ENCODE measurements at regions not wholly inside any gene's neighbourhood (a gene's known extent, or its start where the extent isn't known, plus 50 kb on each side); places are given as distances from the start of the nearest gene placed in this dataset.
"Not testable (repeated sequence)": the region's sequence is repeated elsewhere in the genome, so short reads cannot be mapped to it uniquely, and the experiment has no call there.

DNA sequence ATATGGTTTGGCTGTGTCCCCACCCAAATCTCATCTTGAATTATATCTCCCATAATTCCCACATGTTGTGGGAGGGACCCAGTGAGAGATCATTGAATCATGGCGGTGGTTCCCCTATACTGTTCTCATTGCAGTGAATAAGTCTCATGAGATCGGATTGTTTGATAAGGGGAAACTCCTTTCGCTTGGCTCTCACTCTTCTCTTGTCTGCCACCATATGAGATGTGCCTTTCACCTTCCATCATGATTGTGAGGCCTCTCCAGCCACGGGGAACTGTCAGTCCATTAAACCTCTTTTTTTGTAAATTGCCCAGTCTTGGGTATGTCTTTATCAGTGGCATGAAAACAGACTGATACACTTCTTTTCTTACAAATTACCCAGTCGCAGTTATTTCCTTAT lies 417.6 kb upstream of the RUNX1 start:
- not testable (repeated sequence) for DNase-seq (ENCODE audit: low spot score)

DNA sequence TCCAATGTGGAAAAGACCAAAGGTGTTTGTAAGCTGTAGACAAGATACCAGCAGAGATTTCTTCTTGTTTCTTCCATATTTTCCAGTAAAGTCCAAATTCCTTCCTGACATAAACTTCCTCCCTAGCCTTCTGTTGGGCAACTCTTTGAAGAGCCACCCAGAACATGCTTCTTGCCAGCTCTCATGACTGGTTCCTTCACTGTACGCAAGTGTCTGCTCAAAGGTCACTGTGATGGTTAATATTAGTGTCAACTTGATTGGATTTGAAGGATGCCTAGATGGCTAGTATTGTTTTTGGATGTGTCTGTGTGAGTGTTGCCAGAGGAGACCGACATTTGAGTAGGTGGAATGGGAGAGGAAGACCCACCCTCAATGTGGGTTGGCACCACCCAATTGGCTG lies 416.6 kb upstream of the RUNX1 start:
- DNase-seq (ENCODE audit: low spot score) = no peak

DNA sequence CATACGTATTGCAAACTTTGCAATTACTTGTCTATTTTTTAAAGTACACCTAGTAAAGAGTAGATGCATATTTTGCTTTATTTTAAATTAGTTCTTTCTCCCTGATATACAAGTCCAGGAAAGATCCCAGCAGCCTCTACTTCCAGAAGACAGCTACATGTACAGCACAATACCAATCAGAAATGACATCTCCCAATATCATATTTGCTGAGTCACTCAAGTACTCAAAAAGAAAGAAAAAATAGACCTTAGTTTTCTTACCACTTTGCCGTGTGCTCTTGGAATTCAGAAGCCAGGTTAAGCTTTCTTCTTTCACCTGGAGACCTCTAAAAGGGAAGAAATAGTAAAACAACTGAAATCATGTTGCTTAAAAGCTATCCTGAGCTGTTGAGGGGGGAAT lies 412.6 kb upstream of the RUNX1 start:
- DNase-seq (ENCODE audit: low spot score) = no peak

DNA sequence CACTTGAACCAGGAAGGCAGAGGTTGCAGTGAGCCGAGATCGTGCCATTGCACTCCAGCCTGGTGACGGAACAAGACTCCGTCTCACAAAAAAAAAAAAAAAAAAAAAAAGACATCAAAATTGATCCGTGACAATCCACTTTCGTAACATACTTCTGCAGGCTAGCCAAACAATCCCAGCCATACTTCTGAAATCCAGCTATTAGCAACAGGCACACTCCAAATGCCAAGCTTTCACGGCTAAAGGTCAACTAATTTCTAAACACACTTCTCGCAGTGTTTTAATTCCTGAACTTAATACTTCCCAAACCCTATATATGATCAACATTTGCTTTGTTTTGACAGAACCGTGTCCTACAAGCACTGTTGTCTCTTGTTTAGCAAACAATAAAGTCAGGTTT lies 411.3 kb upstream of the RUNX1 start:
- no peak for DNase-seq (ENCODE audit: low spot score)

DNA sequence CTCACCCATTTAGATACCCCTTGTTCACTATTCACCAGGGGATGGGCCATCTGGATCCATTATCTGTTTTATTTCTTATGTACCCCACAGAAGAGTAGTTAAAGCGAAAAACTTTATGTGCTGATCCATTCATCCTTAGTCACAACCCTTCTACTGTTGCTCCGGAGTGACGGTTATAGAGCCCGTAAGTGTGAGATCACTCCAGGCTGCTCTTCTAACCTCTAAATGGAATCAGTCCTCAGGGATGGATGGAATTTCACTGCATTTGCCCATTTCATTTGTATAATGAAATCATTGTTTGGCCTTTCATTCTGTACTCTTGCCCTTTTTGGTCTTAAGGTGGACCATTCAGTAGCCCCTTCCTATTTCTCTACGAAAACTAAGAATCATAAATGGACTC lies 409.3 kb upstream of the RUNX1 start:
- DNase-seq (ENCODE audit: low spot score) = no peak

DNA sequence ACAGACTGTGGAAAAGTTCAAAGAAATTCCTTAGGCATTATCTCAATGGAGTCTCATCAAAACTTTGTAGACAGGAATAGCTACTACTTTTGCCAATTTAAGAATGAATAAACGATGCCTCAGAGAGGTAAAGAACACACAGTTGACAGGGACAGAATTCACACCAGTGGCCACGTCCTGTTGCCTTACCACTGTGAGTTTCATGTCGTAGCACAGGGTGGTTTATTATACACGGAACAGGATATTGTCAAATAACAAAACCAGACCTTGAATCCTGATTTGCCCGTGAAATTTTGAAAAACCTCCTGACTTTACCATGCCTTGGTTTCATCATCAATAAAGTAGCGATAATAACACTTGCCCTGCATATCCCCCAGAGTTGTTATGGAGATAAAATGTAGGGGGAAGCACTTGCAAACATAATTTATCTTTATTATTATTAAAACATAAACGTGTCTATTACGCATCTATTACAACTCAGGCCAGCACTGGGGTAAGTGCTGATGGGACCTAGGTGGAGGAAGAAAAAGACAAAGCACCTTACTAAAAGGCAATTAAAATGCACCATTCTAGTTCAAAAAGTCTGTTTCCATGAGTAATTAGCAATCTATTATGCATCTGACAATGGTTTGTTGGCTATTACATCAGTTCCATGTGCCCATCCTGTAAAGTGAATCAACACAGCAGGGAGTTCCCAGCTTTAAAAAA lies 408.1 kb upstream of the RUNX1 start:
- DNase-seq (ENCODE audit: low spot score) = no peak

DNA sequence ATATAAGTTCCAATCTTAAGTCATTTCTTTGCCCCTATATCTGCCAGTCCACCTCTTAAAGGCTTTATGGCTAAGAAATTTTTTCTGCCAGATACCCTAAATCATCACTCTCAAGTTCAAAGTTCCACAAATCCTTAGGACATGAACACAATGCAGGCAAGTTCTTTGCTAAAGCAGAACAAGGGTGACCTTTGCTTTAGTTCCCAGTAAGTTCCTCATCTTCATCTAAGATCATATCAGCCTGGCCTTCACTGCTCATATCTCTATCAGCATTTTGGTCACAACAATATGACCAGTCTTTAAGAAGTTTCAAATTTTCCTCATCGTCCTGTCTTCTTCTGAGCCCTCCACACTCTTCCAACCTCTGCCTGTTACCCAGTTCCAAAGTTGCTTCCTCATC lies 402.2 kb upstream of the RUNX1 start:
- no peak for DNase-seq (ENCODE audit: low spot score)

DNA sequence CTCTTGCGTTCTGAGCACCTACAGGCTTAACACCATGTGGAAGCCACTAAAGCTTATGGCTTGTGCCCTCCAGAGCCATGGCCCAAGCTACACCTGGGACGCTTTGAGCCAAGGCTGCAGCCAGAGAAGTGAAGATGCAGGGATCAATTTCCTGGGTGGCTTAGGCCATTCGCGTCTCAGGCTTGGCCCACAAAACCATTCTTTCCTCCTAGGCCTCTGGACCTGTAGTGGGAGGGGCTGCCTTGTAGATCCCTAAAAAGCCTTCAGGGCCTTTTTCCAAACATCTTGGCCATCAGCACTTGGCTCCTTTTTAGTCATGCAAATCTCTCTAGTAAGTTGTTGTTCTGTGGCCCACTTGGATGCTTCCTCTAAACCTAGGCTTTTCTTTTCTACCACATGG lies 401.7 kb upstream of the RUNX1 start:
- no peak for DNase-seq (ENCODE audit: low spot score)

DNA sequence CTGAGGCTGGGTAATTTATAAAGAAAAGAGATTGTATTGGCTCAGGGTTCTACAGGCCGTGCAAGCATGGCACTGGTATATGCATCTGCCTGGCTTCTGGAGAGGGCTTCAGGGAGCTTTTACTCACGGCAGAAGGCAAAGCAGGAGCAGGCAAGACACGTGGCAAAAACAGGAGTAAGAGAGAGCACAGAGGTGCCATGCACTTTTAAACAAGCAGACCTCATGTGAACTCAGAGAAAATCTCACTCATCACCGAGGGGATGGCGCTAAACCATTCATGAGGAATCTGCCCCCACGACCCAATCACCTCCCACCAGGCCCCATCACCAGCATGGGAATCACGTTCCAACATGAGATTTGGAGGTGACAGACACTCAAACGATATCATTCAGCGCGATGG lies 400.7 kb upstream of the RUNX1 start:
- DNase-seq (ENCODE audit: low spot score) = no peak

DNA sequence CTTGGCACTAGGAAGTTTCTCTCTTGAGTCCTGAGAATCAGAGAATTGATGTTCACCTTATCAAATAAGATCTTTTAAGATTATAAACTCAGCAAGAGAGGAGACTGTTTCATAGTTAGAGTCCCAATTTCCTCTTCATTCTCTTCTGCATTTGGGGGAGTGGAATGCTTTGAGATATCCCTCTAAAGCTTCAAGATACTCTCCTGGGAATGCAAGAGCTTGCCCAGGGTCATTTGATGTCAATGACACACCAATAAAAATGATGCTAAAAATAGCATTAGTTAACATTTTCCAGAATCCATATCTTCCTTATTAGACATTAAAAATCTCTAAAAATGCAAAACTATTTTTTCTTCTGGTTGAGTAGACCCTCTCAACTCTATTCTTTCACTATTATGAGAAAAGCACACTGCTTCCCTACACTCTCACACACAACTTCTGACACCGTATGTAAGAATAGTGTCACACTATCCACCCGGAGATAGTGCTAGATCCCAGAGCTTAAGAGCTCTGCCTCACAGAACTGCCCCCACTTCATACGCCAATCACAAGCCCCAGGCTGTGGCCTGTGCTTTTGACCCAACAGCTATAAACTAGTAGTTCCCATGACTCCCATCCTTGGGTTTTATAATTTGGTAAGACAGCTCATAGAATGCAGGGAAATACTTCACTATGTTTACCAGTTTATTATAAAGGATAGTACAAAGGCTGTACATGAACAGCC lies 399.9 kb upstream of the RUNX1 start:
- DNase-seq (ENCODE audit: low spot score) = no peak

DNA sequence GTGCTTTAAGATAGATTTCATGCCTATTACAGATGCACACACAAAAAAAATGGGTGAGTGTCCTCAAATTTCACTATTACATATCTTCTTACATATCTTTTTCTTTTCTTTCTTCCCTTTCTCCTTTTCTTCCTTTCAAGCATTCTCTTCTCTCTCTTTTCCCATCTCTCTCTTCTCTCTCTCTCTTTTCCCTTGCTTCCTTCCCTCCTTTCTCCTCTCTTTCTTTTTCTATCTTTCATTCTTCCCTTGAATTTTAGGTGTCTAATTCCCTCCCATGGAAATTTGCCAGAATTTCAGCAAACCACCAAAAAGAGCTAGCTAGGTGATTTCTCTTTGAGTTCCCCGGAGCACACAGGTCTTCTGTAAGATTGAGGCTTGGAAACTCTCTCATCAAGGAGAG lies 395.3 kb upstream of the RUNX1 start:
- DNase-seq (ENCODE audit: low spot score) = no peak

DNA sequence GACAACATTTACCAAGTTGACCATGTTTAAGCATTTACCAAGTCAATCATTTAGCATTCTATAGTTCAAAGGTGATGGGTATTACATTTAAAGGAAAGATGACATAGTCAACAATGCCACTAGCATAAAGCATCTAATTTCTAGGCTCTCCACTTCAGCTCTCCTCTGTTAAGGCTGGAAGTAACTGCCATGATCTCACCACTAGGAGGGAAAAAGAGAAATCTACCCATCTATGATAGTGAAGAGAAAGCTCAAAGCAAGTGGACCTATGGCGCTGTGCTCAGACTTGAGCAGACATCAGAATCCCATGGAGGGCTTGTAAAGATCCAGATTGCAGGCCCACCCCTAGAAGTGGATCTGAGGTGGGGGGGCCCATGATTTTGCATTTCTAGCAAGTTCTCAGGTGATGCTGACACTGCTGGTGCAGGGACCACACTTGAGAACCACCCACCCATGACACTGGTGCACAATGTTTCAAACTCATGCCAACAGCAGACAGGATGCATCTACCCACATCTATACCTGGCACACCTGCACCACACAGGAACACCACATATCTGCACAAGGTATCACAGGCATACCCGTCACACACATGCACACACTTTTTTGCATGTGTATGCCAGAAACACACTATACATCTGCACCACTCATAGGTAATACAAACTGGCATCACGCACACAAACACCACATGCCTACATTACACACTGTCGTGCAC lies 392.9 kb upstream of the RUNX1 start:
- DNase-seq (ENCODE audit: low spot score) = no peak

DNA sequence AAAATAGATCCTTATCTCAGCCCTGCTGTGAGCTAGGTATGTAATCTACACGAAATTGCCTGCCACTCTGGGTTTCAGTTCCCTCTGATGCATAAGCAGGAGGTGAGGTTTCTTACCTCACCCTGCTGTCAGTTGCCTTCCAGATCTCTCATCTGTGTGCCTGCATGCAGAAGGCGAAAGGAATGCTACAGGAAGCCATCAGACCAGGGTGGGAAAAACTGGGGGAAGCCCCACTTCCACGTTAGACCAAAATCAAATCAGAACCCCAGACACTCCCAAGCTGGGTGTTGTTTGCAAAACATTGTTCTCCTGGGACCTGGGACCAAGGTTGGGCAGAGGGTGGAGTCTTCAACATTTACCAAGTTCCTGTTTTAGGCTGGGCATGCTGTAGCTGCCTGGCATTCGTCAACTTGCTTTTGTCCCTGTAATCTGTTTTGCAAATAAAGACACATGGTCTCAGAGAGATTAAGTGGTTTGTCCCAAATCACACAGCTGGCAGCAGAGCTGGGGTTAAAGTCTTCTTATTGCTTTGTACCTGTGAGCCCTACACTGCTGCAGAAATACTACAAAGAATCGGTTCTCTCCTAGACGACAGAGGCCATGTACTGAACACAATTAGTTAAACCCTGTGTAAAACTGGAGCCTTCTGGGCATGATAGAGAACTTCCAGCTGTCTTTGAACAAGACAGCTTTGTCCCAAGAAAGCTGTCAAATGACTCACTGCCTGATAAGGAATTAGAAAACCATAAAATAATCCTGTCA lies 389.7 kb upstream of the RUNX1 start:
- no peak for DNase-seq (ENCODE audit: low spot score)

DNA sequence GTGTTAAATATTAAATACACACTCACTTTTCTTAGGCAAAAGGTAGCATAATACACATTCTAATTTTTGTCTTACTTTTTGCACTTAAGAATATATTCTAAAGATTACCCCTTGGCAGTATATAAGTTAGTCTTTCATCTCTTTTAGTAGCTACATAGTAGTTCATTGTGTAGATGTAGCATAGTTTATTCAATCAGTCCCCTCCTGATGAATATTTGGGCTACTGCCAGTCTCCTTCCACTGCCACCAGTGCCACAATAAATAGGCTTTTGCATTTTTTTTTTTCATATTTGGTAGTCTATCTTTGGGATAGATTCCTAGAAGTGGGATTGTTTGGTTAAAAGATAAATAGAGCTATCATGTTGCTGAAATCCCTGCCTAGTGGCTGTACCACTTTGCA lies 388.8 kb upstream of the RUNX1 start:
- no peak for DNase-seq (ENCODE audit: low spot score)

DNA sequence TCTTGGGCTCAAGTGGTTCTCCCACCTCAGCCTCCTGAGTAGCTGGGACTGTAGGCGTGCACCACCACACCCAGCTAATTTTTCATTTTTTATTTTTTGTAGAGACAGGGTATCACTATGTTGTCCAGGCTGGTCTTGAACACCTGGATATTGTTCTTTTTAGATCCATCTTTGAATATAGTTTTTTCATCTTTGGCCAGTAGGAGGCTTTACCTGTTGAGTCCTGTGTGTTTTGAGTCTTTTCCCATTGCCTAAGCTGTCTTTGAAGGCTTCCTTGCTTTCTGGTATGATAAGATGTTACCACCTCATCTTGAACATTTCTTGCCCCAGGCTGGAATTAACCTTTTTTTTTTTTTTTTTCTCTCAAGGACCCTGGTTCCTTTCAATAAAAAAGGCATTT lies 387.8 kb upstream of the RUNX1 start:
- DNase-seq (ENCODE audit: low spot score) = no peak

DNA sequence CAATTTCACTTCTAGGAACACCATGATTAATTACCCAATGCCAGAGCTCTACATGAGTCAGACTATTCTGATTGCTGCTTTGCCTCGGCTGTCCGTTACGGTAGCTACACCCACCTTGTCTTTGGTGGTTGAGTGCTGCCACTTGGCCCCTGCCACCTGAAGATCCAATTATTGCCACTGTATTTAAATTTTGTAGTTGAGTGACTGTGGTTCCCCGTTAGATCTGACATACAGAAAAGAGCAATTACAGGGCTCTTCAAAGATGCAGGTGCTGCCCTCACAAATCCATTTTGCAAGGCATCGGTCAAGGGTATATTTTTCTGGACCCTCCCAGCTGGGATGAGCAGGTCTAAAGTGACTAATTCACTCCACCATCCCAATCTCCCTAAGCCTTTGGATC lies 383.5 kb upstream of the RUNX1 start:
- not testable (repeated sequence) for DNase-seq (ENCODE audit: low spot score)

DNA sequence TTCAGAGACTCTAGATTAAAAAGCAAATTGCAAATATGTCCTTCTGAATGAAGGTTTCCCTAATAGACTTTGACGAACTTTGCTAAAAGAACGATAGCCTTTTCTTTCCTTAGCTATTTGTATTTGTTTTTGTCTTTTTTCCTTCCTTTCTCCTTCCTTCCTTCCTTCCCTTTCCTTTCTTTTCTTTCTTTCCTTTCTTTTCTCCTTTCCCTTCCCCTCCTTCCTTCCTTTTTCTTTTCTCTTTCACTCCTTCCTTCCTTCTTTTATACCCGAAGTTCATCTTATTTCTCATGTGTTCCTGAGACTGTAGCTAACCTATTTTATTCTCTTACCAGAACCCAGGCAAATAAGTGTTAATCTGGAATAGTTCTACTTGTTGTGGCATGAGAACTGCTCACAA lies 381.2 kb upstream of the RUNX1 start:
- DNase-seq (ENCODE audit: low spot score) = no peak

DNA sequence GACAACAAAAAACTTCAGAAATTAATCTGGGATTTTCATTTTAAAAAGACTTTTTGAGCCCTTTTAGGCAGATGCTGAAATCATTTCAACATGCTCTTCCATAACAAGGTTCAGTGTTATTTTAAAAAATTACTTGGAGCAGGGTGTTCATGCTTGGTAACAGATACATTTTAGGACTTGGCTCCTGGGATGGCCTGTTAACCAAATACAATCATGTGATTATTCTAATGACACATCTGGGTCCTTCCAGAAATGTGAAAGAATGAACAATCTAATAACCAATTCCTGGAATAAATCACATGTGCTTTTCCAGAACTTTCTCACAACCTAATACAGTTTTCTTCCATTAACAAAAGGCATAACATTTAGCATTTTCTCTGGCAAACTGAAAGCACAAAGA lies 379.8 kb upstream of the RUNX1 start:
- DNase-seq (ENCODE audit: low spot score) = no peak

DNA sequence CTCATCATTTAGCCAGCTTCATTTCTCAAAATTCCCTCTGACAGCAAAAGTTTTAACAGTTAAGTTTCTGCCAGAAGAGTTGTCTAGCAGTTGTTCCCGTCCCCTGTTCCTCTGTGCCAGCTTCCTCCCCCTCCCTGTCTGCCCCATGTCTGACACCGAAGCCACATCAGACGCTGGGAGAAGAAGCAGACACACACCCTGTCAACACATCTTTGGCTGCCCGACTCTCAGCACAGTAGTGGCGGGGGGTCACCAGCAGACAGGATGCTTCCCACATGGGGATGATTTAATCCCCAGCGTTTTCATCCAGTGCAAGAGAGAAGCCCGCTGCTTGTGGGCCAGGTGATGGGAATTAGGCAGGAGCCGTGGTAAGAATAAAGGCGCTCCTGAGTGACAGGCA lies 379.4 kb upstream of the RUNX1 start:
- DNase-seq (ENCODE audit: low spot score) = no peak

DNA sequence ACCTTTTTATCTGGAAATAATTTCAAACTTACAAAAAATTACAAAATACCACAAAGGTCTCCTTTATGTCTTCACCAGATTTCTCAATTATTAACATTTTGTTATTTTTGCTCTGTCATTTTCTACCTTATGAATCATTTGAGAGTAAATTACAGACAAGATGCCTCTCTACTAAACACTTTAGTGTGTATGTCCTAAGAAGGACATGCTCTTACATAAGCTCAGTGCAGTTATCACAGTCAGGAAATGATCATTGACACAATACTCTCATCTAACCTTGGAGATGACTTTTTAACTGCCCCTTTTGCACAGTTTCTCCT lies 378.9 kb upstream of the RUNX1 start:
- DNase-seq (ENCODE audit: low spot score) = no peak

DNA sequence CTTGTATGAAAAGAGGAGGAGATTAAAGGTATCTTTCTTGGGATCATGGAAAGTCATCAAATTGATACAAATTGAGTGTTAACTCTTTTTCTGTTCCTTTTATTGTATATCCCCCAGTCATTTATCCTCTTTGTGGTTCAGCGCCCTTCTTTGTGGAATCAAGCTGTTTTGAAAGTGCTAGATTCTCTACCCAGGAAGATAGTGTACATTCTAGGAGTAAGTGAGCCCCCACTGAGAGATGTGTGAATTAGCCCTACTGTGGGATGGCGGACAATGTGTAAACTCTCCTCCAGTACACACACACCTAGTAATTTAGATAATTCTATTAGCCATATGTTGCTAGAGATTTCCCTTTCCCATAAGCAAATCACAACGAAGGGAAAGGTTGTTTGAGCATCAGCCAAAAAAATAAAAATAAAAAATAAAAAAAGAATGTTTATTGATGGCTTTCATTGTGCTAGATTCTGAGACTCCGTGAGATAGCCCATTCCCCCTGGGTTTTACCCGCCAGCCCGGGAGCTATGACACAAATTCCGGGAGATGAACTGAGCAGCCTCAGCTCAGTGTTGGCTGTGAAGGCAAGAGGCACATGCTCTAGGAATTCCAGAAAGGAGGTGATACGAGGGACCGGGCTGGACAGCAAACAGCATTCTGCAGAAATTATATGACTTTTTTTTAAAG lies 378.4 kb upstream of the RUNX1 start:
- DNase-seq (ENCODE audit: low spot score) = no peak

DNA sequence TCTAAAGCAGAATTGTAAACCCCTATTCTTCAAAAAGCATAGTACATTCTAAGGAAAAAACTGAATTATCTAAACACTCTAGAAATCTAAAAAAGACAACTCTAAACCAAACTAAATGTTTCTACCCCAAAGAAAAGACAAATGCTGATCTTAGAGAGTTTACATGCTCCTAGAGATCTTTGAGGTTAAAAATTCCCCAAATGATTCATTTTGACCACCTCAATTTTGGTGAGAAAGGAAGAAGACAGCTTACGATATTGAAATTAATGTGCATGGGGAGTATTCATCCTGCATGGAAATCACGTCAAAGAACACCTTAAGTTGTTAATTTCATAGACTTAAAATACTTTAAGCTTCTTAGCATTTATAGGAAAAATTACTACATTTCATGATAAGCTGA lies 377.8 kb upstream of the RUNX1 start:
- no peak for DNase-seq (ENCODE audit: low spot score)

Measured in AG08396 (cell line).